Esophagus mucosa (tissue), 1 donor: ENCODE measurements at regions not wholly inside any gene's neighbourhood (a gene's known extent, or its start where the extent isn't known, plus 50 kb on each side); places are given as distances from the start of the nearest gene placed in this dataset.
A peak's percentile ranks its signal among the peaks of the same experiment; 100 is the strongest.
"Not testable (repeated sequence)": the region's sequence is repeated elsewhere in the genome, so short reads cannot be mapped to it uniquely, and the experiment has no call there.

ENCODE experiments used
- ATAC-seq: fragments of 200-7000 bp; cut with Tn5 transposase; one replicate; pipeline ENCODE4 v1.9.1; 2020
- donor health status: DM: yes; HTN: yes; CAD: no.

GRCh38 chr9:111744363-111744762, 50.4 kb downstream of the SHOC1 start:
- ATAC-seq: no peak

- ATAC-seq: peak; percentile 99
These were observed 51.5 kb downstream of the SHOC1 start for GRCh38 chr9:111743275-111743674.

DNA sequence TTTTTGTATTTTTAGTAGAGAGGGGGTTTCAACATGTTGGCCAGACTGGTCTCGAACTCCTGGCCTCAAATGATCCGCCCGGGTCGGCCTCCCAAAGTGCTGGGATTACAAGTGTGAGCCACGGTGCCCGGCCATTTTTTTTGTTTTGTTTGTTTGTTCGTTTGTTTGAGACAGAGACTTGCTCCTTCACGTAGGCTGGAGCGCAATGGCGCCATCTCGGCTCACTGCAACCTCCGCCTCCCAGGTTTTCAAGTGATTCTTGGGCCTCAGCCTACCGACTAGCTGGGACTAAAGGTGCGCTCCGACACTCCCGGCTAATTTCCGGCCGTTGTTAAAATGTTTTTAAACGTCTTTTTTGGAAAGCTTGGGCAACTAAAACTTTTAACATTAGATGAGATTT, 54.0 kb downstream of the SHOC1 start:
- no peak for ATAC-seq

DNA sequence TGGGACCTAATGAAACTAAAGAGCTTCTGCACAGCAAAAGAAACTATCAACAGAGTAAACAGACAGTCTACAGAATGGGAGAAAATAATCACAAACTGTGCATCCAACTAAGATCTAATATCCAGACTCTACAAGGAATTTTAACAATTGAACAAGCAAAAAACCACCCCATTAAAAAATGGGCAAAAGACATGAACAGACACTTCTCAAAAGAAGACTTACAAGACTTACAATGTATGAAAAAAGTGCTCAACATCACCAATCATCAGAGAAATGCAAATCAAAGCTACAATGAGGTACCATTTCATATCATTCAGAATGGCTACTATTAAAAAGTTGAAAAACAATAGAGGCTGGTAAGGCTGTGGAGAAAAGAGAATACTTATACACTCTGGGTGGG, 58.0 kb downstream of the SHOC1 start:
- ATAC-seq: no peak

DNA sequence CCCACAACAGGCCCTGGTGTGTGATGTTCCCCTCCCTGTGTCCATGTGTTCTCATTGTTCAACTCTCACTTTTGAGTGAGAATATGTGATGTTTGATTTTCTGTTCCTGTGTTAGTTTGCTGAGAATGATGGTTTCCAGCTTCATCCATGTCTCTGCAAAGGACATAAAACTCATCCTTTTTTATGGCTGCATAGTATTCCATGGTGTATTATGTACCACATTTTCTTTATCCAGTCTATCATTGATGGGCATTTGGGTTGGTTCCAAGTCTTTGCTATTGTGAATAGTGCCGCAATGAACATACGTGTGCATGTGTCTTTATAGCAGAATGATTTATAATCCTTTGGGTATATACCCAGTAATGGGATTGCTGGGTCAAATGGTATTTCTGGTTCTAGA, 59.4 kb downstream of the SHOC1 start:
- not testable (repeated sequence) for ATAC-seq

DNA sequence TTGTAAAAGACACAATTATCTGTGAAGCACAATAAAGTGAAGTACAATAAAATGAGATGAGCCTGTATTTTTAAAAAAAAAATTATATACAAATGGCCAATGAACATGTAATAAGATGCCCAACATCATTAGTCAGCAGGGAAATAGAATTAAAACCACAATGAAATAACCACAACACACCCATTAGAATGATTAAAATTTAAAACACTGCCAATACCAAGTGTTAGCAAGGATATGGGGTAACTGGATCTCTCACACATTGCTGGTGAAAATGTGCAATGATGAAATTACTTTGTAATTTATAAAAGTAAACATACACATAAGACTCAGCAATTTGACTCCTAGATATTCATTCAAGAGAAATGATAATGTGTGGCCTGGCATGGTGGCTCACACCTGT, 62.8 kb downstream of the SHOC1 start:
- no peak for ATAC-seq

GRCh38 chr9:111730937-111731567, 63.7 kb downstream of the SHOC1 start:
- ATAC-seq: no peak

GRCh38 chr9:111728617-111729366, 65.9 kb downstream of the SHOC1 start:
- ATAC-seq: peak; percentile 85

DNA sequence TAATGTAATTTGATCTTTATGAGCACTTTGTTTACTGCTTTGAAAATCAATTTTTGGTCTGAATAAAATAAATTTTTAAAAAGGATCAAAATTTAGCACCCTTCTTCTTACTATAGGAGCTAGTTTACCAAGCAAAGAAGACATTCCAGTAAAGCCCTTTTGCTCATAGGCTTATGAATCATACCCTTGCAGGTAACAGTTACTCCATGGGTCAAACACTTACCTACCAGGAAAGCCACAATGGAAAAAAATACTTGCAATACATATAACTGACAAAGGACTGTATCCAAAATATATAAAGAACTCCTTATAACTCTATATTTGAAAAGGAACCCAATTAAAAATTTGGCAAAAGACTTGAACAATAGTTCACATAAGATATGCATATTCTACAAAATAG, 66.6 kb downstream of the SHOC1 start:
- ATAC-seq: peak; percentile 78

GRCh38 chr9:111726949-111727348, 65.5 kb downstream of the GNG10 start:
- no peak for ATAC-seq

- no peak for ATAC-seq
These were observed 58.8 kb downstream of the GNG10 start for GRCh38 chr9:111720174-111720573.
